Neural progenitor cell (in vitro differentiated cells): ENCODE measurements at regions not wholly inside any gene's neighbourhood (a gene's known extent, or its start where the extent isn't known, plus 50 kb on each side); places are given as distances from the start of the nearest gene placed in this dataset.

Experiments
- DNase-seq: peaks from one replicate; pipeline ENCODE4 v3.0.0-alpha.2; 2016; ENCODE audit warnings: low spot score
- H2AFZ ChIP-seq: fragments of 200-600 bp; sonication (generic); replicated peaks from 2 replicates; pipeline ENCODE4 v1.6.1; 2016; ENCODE audit warnings: antibody characterized with exemption
- H3F3A ChIP-seq: fragments of 200-600 bp; sonication (generic); 2 replicates; pipeline ENCODE4 v1.6.1; 2016; ENCODE audit warnings: antibody characterized with exemption, low read depth
- H3K27ac ChIP-seq: fragments of 200-600 bp; sonication (generic); 2 replicates; pipeline ENCODE4 v1.5.1; 2016; ENCODE audit warnings: mild to moderate bottlenecking
- H3K27me3 ChIP-seq: fragments of 200-600 bp; sonication (generic); 2 replicates; pipeline ENCODE4 v1.6.1; 2016; ENCODE audit warnings: mild to moderate bottlenecking, moderate library complexity
- H3K36me3 ChIP-seq: fragments of 200-600 bp; sonication (generic); 2 replicates; pipeline ENCODE4 v1.5.1; 2016
- H3K4me1 ChIP-seq: fragments of 200-600 bp; sonication (generic); 2 replicates; pipeline ENCODE4 v1.6.1; 2016; ENCODE audit warnings: mixed run types
- H3K4me2 ChIP-seq: fragments of 200-600 bp; sonication (generic); 2 replicates; pipeline ENCODE4 v1.6.1; 2016
- H3K4me3 ChIP-seq: fragments of 200-600 bp; sonication (generic); 2 replicates; pipeline ENCODE4 v1.5.1; 2016
- H3K79me2 ChIP-seq: fragments of 200-600 bp; sonication (generic); 2 replicates; pipeline ENCODE4 v1.6.1; 2016; ENCODE audit warnings: low read depth
- H3K9ac ChIP-seq: fragments of 200-600 bp; sonication (generic); 2 replicates; pipeline ENCODE4 v1.6.1; 2016
- H3K9me3 ChIP-seq: fragments of 200-600 bp; sonication (generic); 2 replicates; pipeline ENCODE4 v1.5.1; 2016; ENCODE audit warnings: low read depth
- H4K20me1 ChIP-seq: fragments of 200-600 bp; sonication (generic); 2 replicates; pipeline ENCODE4 v1.6.1; 2016; ENCODE audit warnings: low read depth
- H3K27ac Mint-ChIP-seq: 3 replicates; pipeline ENCODE4 v1.8.0; 2021; ENCODE audit warnings: mixed read lengths
- H3K27me3 Mint-ChIP-seq: 2 replicates; pipeline ENCODE4 v1.8.0; 2022; ENCODE audit warnings: low read depth, mild to moderate bottlenecking, inconsistent platforms, moderate library complexity, mixed read lengths; ENCODE audit not compliant: insufficient read depth
- H3K36me3 Mint-ChIP-seq: 3 replicates; pipeline ENCODE4 v1.8.0; 2021; ENCODE audit warnings: mixed read lengths
- H3K4me1 Mint-ChIP-seq: 3 replicates; pipeline ENCODE4 v1.8.0; 2021; ENCODE audit warnings: mixed read lengths
- H3K4me3 Mint-ChIP-seq: 3 replicates; pipeline ENCODE4 v1.8.0; 2021; ENCODE audit warnings: mild to moderate bottlenecking, moderate library complexity, mixed read lengths
- H3K9me3 Mint-ChIP-seq: 3 replicates; pipeline ENCODE4 v1.8.0; 2020; ENCODE audit warnings: mixed read lengths
- CTCF ChIP-seq: fragments of 200-600 bp; sonication (generic); IDR thresholded peaks from 2 replicates; pipeline ENCODE4 v1.5.1; 2017; ENCODE audit warnings: antibody characterized with exemption, mild to moderate bottlenecking
- EZH2 ChIP-seq: fragments of 200-600 bp; sonication (generic); IDR thresholded peaks from 2 replicates; pipeline ENCODE4 v1.6.1; 2017; ENCODE audit warnings: antibody characterized with exemption, mild to moderate bottlenecking, moderate library complexity
- EZH2phosphoT487 ChIP-seq: fragments of 200-600 bp; sonication (generic); IDR thresholded peaks from 2 replicates; pipeline ENCODE4 v1.6.1; 2017; ENCODE audit warnings: antibody characterized with exemption

GRCh38 chr19:5240011-5240410 lies 100.6 kb downstream of the PTPRS start:
- H3K4me3 ChIP-seq = no peak overlapping the region
- no peak overlapping the region for H2AFZ ChIP-seq
- H3K4me1 ChIP-seq = no peaks in the 10 kb centered on the region
- no peak overlapping the region for H3K4me2 ChIP-seq
- Mint-ChIP-seq H3K4me1 (no peaks in the 10 kb centered on the region), H3K27ac (no peak overlapping the region), H3K4me3 (no peak overlapping the region), H3K9me3 (no peaks in the 10 kb centered on the region), H3K27me3 (peaks cover 3% of the 10 kb centered on the region), H3K36me3 (peaks cover 27% of the 10 kb centered on the region)
- no peak for TF ChIP-seq CTCF
- TF ChIP-seq EZH2phosphoT487 = no peak
- no peak for TF ChIP-seq EZH2
- no peak overlapping the region for H3K27ac ChIP-seq
- no peaks in the 10 kb centered on the region for H3K79me2 ChIP-seq
- DNase-seq = no peak
- H4K20me1 ChIP-seq = no peaks in the 10 kb centered on the region
- H3K27me3 ChIP-seq = no peaks in the 10 kb centered on the region
- no peak overlapping the region for H3K9ac ChIP-seq
- H3F3A ChIP-seq = no peaks in the 10 kb centered on the region
- no peaks in the 10 kb centered on the region for H3K9me3 ChIP-seq
- peaks cover 6% of the 10 kb centered on the region for H3K36me3 ChIP-seq

- Mint-ChIP-seq H3K9me3 (no peaks in the 10 kb centered on the region), H3K4me3 (no peak overlapping the region), H3K4me1 (no peaks in the 10 kb centered on the region), H3K36me3 (peaks cover 23% of the 10 kb centered on the region), H3K27ac (no peak overlapping the region), H3K27me3 (peaks cover 3% of the 10 kb centered on the region)
- H3K4me1 ChIP-seq = no peaks in the 10 kb centered on the region
- peaks cover 6% of the 10 kb centered on the region for H3K36me3 ChIP-seq
- no peaks in the 10 kb centered on the region for H3K27me3 ChIP-seq
- H3K27ac ChIP-seq = no peak overlapping the region
- H4K20me1 ChIP-seq = no peaks in the 10 kb centered on the region
- no peak for TF ChIP-seq CTCF
- no peak overlapping the region for H3K9ac ChIP-seq
- no peaks in the 10 kb centered on the region for H3K9me3 ChIP-seq
- no peak overlapping the region for H3K4me3 ChIP-seq
- H3F3A ChIP-seq = no peaks in the 10 kb centered on the region
- H3K4me2 ChIP-seq = no peak overlapping the region
- no peak overlapping the region for H2AFZ ChIP-seq
- H3K79me2 ChIP-seq = no peaks in the 10 kb centered on the region
- no peak for DNase-seq
These were observed 101.9 kb downstream of the PTPRS start for GRCh38 chr19:5238700-5239099.

- Histone ChIP-seq H2AFZ (no peak overlapping the region), H4K20me1 (no peaks in the 10 kb centered on the region), H3K27ac (no peak overlapping the region), H3F3A (peaks cover 2% of the 10 kb centered on the region), H3K4me3 (no peak overlapping the region), H3K9ac (no peak overlapping the region), H3K4me2 (no peak overlapping the region), H3K9me3 (no peaks in the 10 kb centered on the region), H3K27me3 (no peaks in the 10 kb centered on the region), H3K4me1 (no peaks in the 10 kb centered on the region), H3K36me3 (peaks cover 6% of the 10 kb centered on the region), H3K79me2 (no peaks in the 10 kb centered on the region)
- no peak for DNase-seq
- Mint-ChIP-seq H3K4me3 (no peak overlapping the region), H3K27me3 (peaks cover 3% of the 10 kb centered on the region), H3K36me3 (peaks cover 23% of the 10 kb centered on the region), H3K27ac (no peak overlapping the region), H3K4me1 (no peaks in the 10 kb centered on the region), H3K9me3 (no peaks in the 10 kb centered on the region)
- no peak for TF ChIP-seq EZH2
- no peak for TF ChIP-seq EZH2phosphoT487
- TF ChIP-seq CTCF = no peak
These were observed 102.6 kb downstream of the PTPRS start for GRCh38 chr19:5237939-5238480.
